Cardiac septum (tissue), 1 donor: ENCODE measurements at regions not wholly inside any gene's neighbourhood (a gene's known extent, or its start where the extent isn't known, plus 50 kb on each side); places are given as distances from the start of the nearest gene placed in this dataset.
"Not testable (repeated sequence)": the region's sequence is repeated elsewhere in the genome, so short reads cannot be mapped to it uniquely, and the experiment has no call there.

Experiments
- DNase-seq: peaks from one replicate; pipeline ENCODE4 v3.0.0-alpha.2; 2020; ENCODE audit warnings: low spot score
- intact Hi-C: fragments of 100-400 bp; cut with DNase I; formaldehyde crosslinking; loops from one replicate; pipeline ENCODE4 v1.14.0; 2022
- donor health status: DM: no; HTN: no; CAD: no.

GRCh38 chrX:10676235-10676957, 56.0 kb upstream of the MID1 start:
- intact Hi-C loops, result no loop called here
- DNase-seq, result no peak

DNA sequence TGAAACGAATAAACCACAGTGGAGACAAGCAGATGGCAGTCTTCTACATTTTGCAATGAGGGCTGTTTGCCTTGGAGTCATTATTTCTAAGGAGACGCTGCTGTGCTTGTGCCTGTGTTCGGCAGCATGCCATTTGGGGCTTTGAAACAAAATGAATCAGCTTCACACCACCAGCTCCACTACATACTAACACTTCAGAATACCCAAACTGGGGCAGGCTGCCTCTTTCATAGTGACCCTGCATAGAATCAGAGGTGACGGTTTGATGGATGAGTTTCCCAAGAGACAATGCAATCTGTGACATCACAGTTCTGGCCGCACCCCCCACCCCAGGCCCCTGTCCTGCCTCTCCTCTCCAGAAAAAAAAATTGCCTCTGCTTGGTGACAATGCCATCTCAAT, 57.1 kb upstream of the MID1 start:
- DNase-seq, result no peak
- intact Hi-C loops, result no loop called here

- intact Hi-C loops, result no loop called here
- DNase-seq, result no peak
Observed at GRCh38 chrX:10679387-10679786, 59.0 kb upstream of the MID1 start.

DNA sequence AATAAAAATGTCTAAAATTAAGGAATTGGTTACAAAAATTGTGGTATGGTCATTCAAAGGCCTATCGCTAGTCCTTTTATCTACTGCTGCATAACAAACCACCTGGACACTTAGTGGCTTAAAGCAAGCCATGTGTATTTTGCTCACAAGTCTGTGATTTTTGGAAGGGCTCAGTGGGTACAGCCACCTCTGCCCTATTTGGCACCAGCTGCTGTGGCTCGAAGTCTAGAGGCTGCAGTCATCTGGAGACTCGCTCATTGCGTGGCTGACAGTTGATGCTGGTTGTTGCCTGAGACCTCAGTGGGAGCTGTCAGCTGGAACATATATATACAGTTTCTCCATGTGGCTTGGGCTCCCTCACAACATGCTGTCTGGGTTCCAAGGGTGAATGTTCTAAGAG, 60.8 kb upstream of the MID1 start:
- no peak for DNase-seq
- intact Hi-C loops, result no loop called here

DNA sequence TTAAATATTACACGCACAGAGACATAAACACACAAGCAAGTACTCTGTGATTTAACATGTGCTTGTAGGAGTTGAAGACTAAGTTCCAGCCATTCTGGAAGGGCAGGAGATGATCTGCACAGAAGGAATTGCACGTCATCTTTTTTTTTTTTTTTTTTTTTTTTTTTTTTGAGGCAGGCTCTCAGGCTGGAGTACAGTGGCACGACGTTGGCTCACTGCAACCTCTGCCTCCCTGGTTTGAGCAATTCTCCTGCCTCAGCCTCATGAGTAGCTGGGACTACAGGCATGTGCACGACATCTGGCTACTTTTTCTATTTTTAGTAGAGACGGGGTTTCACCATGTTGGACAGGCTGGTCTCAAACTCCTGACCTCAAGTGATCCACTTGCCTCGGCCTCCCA, 63.2 kb upstream of the MID1 start:
- intact Hi-C loops, DNase-seq: not testable (repeated sequence)

- intact Hi-C loops, result no loop called here
- DNase-seq, result no peak
Observed at GRCh38 chrX:10685923-10686595, 65.7 kb upstream of the MID1 start.

DNA sequence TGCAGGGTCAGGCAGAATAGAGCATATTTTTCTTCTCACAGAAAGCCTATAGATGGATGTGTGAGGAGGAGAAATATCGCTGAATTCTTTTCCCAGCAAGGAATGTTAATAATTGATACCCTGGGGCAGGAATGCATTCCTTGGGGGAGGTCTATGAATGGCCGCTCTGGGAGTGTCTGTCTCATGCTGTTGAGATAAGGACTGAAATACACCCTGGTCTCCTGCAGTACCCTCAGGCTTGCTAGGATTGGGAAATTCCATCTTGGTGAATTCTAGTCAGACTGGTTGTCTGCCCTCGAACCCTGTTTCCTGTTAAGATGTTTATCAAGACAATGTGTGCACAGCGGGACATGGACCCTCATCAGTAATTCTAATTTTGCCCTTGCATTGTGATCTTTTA, 71.4 kb upstream of the MID1 start:
- DNase-seq, intact Hi-C loops: not testable (repeated sequence)

- intact Hi-C loops, result no loop called here
Observed at GRCh38 chrX:10697616-10698317, 77.4 kb upstream of the MID1 start.

DNA sequence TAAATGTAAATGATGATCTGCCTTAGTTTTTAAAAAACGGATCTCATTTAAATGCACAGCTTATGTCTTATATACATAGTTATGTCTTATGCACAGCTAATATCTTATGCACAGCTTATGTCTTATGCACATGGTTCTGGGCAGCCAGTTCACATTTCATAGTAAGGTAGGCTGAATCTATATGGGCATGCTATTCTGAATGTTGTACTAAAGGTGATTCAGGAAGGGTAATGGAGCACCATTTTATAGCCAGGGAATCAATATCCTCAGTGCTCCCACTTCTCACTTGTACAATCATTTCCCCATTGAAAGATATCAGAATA, 77.9 kb upstream of the MID1 start:
- intact Hi-C loops, result no loop called here
- DNase-seq, result no peak

More at GRCh38 chrX:10697616-10698317, 77.4 kb upstream of the MID1 start:
- no peak for DNase-seq

- intact Hi-C loops, result no loop called here
- DNase-seq, result no peak
Observed at GRCh38 chrX:10702031-10702430, 81.6 kb upstream of the MID1 start.

DNA sequence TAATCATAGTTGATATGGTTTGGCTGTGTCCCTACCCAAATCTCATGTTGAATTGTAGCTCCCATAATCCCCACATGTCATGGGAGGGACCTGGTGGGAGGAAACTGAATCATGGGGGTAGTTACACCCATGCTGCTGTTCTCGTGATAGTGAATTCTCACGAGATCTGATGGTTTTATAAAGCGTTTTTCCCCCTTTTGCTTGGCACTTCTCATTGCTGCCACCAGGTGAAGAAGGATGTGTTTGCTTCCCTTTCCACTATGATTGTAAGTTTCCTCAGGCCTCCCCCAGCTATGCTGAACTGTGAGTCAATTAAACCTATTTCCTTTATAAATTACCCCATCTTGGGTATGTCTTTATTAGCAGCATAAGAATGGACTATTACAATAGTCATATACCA, 86.0 kb upstream of the MID1 start:
- DNase-seq, intact Hi-C loops: not testable (repeated sequence)

- DNase-seq, result no peak
- intact Hi-C loops, result no loop called here
Observed at GRCh38 chrX:10707773-10708172, 87.4 kb upstream of the MID1 start.

GRCh38 chrX:10709276-10709675, 88.9 kb upstream of the MID1 start:
- no peak for DNase-seq
- intact Hi-C loops, result no loop called here

DNA sequence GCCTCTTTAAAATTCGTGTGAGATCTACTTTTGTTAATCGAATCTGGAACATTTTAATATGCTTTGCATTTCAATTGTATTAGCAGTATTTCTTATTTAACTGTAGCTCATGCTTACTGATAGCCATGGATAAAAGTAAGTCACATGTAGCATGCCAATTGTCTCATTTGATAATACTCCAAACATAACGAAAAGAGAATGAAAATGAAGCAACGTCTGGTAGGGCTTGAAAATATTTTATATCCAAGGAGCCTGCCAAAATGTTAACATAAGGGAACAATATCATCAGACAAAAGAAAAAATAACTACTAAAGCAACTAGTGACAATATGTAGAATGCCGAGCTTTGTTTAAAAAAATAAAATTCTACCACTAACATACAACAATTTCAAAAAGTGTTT, 94.1 kb upstream of the MID1 start:
- DNase-seq, result no peak
- intact Hi-C loops, result no loop called here

DNA sequence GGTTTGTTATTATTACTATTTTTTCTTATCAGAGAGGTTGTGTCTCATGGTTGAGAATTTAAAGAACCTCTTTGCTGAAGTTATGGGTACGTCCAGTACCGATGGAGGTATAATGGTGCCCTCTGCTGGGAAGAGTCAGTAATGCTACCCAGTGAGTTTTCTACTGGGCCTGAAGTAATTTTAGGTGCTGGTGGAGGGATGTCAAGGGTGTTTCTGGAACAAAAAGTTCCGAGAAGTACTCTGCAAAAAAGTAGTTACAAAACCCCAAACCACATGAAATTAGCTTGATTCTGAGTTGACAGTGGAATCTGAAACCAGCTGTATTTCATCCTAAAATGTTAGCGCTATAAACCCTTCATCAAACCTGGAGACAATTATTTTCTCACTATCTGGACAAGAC, 102.5 kb upstream of the MID1 start:
- intact Hi-C loops, result loop anchor here (2.0 kb wide), 1 partner anchor 534 kb away; no protein-coding TSS in a partner anchor
- DNase-seq, result no peak

GRCh38 chrX:10725071-10725470, 104.7 kb upstream of the MID1 start:
- intact Hi-C loops, result no loop called here
- DNase-seq, result no peak

DNA sequence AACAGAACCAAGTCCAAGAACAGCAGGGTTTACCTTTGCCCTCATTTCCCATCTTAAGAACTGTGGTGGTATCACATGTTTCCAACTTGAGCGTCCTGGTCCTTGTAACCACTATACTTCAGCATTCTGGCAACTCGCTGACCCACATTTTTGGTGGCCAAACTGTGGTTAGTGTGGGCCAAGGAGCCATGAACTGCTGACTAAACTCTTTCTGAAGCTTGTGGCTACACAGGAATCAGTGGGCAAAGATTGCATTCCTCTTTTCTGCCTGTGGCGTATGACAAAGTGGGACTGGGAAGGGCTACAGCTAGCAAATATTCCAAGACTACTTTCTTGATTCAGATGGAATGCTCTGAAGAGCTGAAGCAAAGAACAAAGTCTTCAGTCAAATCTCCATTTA, 106.3 kb upstream of the MID1 start:
- DNase-seq, result no peak
- intact Hi-C loops, result no loop called here

GRCh38 chrX:10728806-10729389, 108.5 kb upstream of the MID1 start:
- no peak for DNase-seq
- intact Hi-C loops, result no loop called here

GRCh38 chrX:10739426-10739825, 119.0 kb upstream of the MID1 start:
- DNase-seq, result no peak
- intact Hi-C loops, result no loop called here

DNA sequence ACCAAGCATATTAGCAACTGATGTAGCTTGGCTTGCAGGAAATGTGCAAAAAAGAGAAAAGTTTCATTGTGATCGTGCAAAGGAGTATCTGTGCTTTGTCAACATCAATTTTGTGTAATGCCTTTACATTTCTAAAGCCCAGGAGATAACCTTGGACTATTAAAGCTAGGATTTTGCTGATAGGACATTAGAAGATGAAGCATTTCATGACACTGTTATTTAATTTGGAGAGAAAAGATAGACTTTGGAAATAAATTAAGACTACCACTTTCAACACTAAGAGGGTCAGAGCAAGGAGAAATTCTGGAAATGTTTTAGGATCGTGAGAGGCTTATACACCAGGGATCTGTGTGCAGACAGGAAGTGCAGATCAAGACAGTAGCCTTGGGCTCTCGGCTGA, 120.6 kb upstream of the MID1 start:
- DNase-seq, result no peak
- intact Hi-C loops, result no loop called here

DNA sequence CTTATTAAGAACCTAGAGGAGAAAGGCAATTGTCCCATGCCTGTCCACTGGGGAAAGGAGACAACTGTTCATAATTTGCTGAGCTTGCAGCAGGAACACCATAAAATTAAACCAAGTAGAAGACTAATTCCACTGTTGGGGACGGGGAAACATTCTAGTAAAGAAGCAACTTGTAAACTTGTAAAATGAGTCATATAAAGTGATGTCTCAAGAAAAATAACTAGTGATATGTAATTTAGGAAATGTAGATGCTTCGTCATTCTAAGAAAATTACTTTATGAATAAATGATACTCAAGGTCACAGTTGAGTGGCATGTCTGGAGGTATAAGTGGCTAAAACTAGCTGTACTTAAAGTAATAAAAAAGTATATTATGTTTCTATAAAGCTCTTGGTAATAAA, 121.2 kb upstream of the MID1 start:
- no peak for DNase-seq
- intact Hi-C loops, result no loop called here
